ENCODE measurements at regions not wholly inside any gene's neighbourhood (a gene's known extent, or its start where the extent isn't known, plus 50 kb on each side); places are given as distances from the start of the nearest gene placed in this dataset.
A peak's percentile ranks its signal among the peaks of the same experiment; 100 is the strongest.

GRCh38 chr15:77781946-77782240 is 149.2 kb upstream of the LINGO1 start:
- Mint-ChIP-seq H3K9me3 (peaks cover 9% of the 10 kb centered on the region), H3K4me3 (no peak overlapping the region), H3K27me3 (peaks cover 38% of the 10 kb centered on the region), H3K4me1 (no peaks in the 10 kb centered on the region), H3K36me3 (no peaks in the 10 kb centered on the region), H3K27ac (no peak overlapping the region)
- ATAC-seq: no peak

GRCh38 chr15:77781151-77781945 is 148.6 kb upstream of the LINGO1 start:
- Mint-ChIP-seq H3K4me3 (no peak overlapping the region), H3K27me3 (peaks cover 41% of the 10 kb centered on the region)
- no peak for ATAC-seq

GRCh38 chr15:77778802-77779201 is 146.1 kb upstream of the LINGO1 start:
- no peaks in the 10 kb centered on the region for H3K36me3 Mint-ChIP-seq
- H3K27ac Mint-ChIP-seq: no peak overlapping the region
- H3K4me1 Mint-ChIP-seq: no peaks in the 10 kb centered on the region
- H3K4me3 Mint-ChIP-seq: no peak overlapping the region
- ATAC-seq: no peak
- H3K9me3 Mint-ChIP-seq: peaks cover 9% of the 10 kb centered on the region
- peaks cover 49% of the 10 kb centered on the region for H3K27me3 Mint-ChIP-seq

More at GRCh38 chr15:77781151-77781945, 148.6 kb upstream of the LINGO1 start:
- no peaks in the 10 kb centered on the region for H3K36me3 Mint-ChIP-seq
- H3K27ac Mint-ChIP-seq: no peak overlapping the region
- no peaks in the 10 kb centered on the region for H3K4me1 Mint-ChIP-seq
- H3K9me3 Mint-ChIP-seq: peaks cover 9% of the 10 kb centered on the region

GRCh38 chr15:77775837-77776236 is 143.1 kb upstream of the LINGO1 start:
- H3K27me3 Mint-ChIP-seq: peaks cover 41% of the 10 kb centered on the region
- H3K4me3 Mint-ChIP-seq: no peak overlapping the region
- H3K27ac Mint-ChIP-seq: no peak overlapping the region

GRCh38 chr15:77775373-77775772 is 142.7 kb upstream of the LINGO1 start:
- no peaks in the 10 kb centered on the region for H3K36me3 Mint-ChIP-seq
- H3K4me3 Mint-ChIP-seq: no peak overlapping the region
- no peaks in the 10 kb centered on the region for H3K4me1 Mint-ChIP-seq
- H3K27ac Mint-ChIP-seq: no peak overlapping the region
- ATAC-seq: no peak
- peaks cover 4% of the 10 kb centered on the region for H3K9me3 Mint-ChIP-seq
- H3K27me3 Mint-ChIP-seq: peaks cover 41% of the 10 kb centered on the region

More at GRCh38 chr15:77775837-77776236, 143.1 kb upstream of the LINGO1 start:
- Mint-ChIP-seq H3K36me3 (no peaks in the 10 kb centered on the region), H3K4me1 (no peaks in the 10 kb centered on the region), H3K9me3 (peaks cover 9% of the 10 kb centered on the region)
- no peak for ATAC-seq

DNA sequence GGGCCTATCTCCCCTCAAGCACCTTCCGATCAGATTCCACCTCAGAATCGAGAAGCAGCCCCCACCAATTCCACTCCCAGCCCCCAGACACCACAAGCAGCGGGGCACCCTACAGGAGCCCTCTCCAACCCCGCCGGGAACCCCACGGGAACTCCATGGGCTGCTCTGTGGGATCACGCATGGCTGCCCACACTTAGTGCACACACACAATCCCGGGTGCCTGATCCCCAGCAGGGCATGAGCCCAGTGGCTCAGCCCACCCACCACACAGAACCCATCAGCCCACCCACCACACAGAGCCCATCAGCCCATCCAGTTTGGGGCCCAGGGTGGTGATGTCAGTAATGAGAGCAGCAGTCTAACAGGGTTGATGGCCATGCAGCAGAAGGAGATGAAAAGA is 141.6 kb upstream of the LINGO1 start:
- Mint-ChIP-seq H3K4me1 (no peaks in the 10 kb centered on the region), H3K9me3 (no peaks in the 10 kb centered on the region), H3K27ac (no peak overlapping the region), H3K36me3 (no peaks in the 10 kb centered on the region), H3K27me3 (peaks cover 43% of the 10 kb centered on the region), H3K4me3 (no peak overlapping the region)
- ATAC-seq: peak; percentile 28

- peaks cover 43% of the 10 kb centered on the region for H3K27me3 Mint-ChIP-seq
- ATAC-seq: no peak
These were observed 141.2 kb upstream of the LINGO1 start for GRCh38 chr15:77773903-77774302.

DNA sequence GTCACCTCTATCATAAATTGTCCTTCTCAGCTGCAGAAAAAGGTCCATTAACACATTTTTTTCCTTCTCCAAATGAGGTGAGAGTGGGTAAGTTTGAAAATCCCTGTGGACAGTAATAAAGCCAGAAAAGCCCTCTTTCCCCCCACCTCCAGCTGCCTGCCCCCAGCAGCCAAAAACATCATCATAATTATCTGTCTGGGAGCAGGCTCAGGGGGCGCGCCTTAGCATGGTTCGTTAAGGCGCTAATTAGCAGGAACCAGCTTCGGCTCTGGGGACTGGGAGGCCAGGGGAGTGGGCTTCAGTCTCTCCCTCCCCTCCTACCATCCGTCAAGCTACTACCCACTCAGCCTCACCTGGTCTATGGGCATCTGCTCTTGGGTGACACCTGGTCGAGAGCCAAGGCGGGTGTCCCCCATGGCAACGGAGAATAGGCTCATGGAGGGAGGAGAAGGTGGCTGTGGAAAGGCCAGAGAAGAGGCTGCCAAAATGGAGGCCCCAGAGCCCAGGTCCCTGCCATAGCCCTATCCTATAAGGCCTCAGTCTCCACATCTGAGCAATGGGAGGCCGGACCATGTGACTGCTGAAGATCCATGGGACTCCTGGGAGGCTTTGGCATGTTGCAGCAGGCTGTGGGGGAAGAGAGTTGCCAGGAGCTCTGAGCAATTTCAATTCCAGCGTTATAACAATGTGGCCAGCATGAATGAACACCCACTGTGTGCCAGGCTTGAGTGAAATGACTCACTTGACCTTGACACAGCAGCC is 140.1 kb upstream of the LINGO1 start:
- no peak overlapping the region for H3K4me3 Mint-ChIP-seq
- peaks cover 6% of the 10 kb centered on the region for H3K4me1 Mint-ChIP-seq
- H3K36me3 Mint-ChIP-seq: no peaks in the 10 kb centered on the region
- H3K9me3 Mint-ChIP-seq: no peaks in the 10 kb centered on the region
- peaks cover 45% of the 10 kb centered on the region for H3K27me3 Mint-ChIP-seq
- no peak for ATAC-seq
- no peak overlapping the region for H3K27ac Mint-ChIP-seq

More at GRCh38 chr15:77773903-77774302, 141.2 kb upstream of the LINGO1 start:
- Mint-ChIP-seq H3K4me3 (no peak overlapping the region), H3K9me3 (no peaks in the 10 kb centered on the region), H3K36me3 (no peaks in the 10 kb centered on the region), H3K4me1 (no peaks in the 10 kb centered on the region), H3K27ac (no peak overlapping the region)

GRCh38 chr15:77771616-77772015 is 138.9 kb upstream of the LINGO1 start:
- Mint-ChIP-seq H3K27ac (no peak overlapping the region), H3K4me1 (peaks cover 6% of the 10 kb centered on the region), H3K27me3 (peaks cover 51% of the 10 kb centered on the region), H3K9me3 (no peaks in the 10 kb centered on the region), H3K4me3 (no peak overlapping the region), H3K36me3 (no peaks in the 10 kb centered on the region)
- no peak for ATAC-seq

DNA sequence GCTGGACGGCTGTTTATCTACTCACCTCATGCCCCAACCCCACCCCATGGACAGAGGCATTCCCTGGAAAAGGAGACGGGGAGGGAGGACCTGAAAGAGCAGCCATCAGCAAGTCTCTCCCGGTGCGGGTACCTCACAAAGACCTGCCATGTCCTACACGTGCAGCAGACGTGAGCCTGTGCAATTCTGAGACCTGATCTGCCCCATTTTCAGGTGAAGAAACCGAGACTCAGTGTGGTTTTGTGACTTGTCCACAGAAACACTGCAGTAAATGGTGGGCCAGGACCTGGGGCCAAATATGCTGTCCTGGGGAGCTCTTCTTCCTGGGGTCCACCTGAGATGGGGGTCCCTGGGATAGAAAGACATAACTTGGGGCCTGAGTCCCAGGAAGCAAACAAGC is 137.0 kb upstream of the LINGO1 start:
- Mint-ChIP-seq H3K27ac (no peak overlapping the region), H3K27me3 (peaks cover 49% of the 10 kb centered on the region), H3K36me3 (no peaks in the 10 kb centered on the region), H3K9me3 (no peaks in the 10 kb centered on the region), H3K4me3 (no peak overlapping the region), H3K4me1 (peaks cover 6% of the 10 kb centered on the region)
- no peak for ATAC-seq

GRCh38 chr15:77768521-77769078 is 135.9 kb upstream of the LINGO1 start:
- no peak overlapping the region for H3K27ac Mint-ChIP-seq
- H3K4me3 Mint-ChIP-seq: no peak overlapping the region
- ATAC-seq: no peak
- H3K27me3 Mint-ChIP-seq: peaks cover 53% of the 10 kb centered on the region
- H3K9me3 Mint-ChIP-seq: no peaks in the 10 kb centered on the region
- peaks cover 6% of the 10 kb centered on the region for H3K4me1 Mint-ChIP-seq
- H3K36me3 Mint-ChIP-seq: no peaks in the 10 kb centered on the region

GRCh38 chr15:77768107-77768506 is 135.4 kb upstream of the LINGO1 start:
- H3K27me3 Mint-ChIP-seq: peaks cover 56% of the 10 kb centered on the region
- no peak overlapping the region for H3K4me3 Mint-ChIP-seq
- no peaks in the 10 kb centered on the region for H3K36me3 Mint-ChIP-seq
- no peak for ATAC-seq
- no peak overlapping the region for H3K27ac Mint-ChIP-seq
- H3K4me1 Mint-ChIP-seq: peaks cover 6% of the 10 kb centered on the region
- no peaks in the 10 kb centered on the region for H3K9me3 Mint-ChIP-seq

DNA sequence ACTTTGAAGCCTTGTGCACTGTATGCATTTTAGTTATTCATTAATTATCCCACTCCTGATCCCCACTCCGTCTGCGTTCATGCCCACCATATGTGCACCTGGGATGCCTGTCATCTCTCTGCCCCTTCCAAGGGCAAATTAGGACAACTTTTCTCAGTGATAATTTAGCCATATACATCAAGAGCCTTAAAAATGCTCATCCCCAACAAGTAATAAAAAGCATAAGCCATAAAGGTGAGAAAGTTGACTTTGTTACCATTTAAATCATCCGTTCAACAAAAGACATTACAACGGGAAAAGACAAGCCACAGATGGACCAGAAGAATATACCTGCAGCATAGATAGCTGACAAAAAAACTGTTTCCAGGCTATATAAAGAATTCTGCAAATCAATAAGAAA is 131.4 kb upstream of the LINGO1 start:
- no peak for ATAC-seq
- no peaks in the 10 kb centered on the region for H3K9me3 Mint-ChIP-seq
- H3K4me1 Mint-ChIP-seq: peaks cover 6% of the 10 kb centered on the region

GRCh38 chr15:77762747-77763355 is 130.1 kb upstream of the LINGO1 start:
- Mint-ChIP-seq H3K9me3 (no peaks in the 10 kb centered on the region), H3K36me3 (no peaks in the 10 kb centered on the region), H3K27ac (no peak overlapping the region), H3K4me1 (no peaks in the 10 kb centered on the region), H3K4me3 (no peak overlapping the region), H3K27me3 (peaks cover 54% of the 10 kb centered on the region)
- ATAC-seq: no peak

More for the DNA sequence above, 131.4 kb upstream of the LINGO1 start:
- H3K4me3 Mint-ChIP-seq: no peak overlapping the region
- peaks cover 67% of the 10 kb centered on the region for H3K27me3 Mint-ChIP-seq
- no peak overlapping the region for H3K27ac Mint-ChIP-seq
- no peaks in the 10 kb centered on the region for H3K36me3 Mint-ChIP-seq

- no peak overlapping the region for H3K4me3 Mint-ChIP-seq
- H3K4me1 Mint-ChIP-seq: no peaks in the 10 kb centered on the region
- no peak for ATAC-seq
- H3K9me3 Mint-ChIP-seq: no peaks in the 10 kb centered on the region
- no peak overlapping the region for H3K27ac Mint-ChIP-seq
- H3K36me3 Mint-ChIP-seq: no peaks in the 10 kb centered on the region
- H3K27me3 Mint-ChIP-seq: peaks cover 57% of the 10 kb centered on the region
These were observed 127.3 kb upstream of the LINGO1 start for GRCh38 chr15:77759896-77760592.

All from stimulated activated memory B cell treated with anti-CD40 and anti-IgM and Interleukin-4, amounts not matched to agents 10 μg/mL and 1 μg/mL and 100 μg/mL, for 72 hours (primary cell).